ENCODE measurements at regions not wholly inside any gene's neighbourhood (a gene's known extent, or its start where the extent isn't known, plus 50 kb on each side); places are given as distances from the start of the nearest gene placed in this dataset.

DNA sequence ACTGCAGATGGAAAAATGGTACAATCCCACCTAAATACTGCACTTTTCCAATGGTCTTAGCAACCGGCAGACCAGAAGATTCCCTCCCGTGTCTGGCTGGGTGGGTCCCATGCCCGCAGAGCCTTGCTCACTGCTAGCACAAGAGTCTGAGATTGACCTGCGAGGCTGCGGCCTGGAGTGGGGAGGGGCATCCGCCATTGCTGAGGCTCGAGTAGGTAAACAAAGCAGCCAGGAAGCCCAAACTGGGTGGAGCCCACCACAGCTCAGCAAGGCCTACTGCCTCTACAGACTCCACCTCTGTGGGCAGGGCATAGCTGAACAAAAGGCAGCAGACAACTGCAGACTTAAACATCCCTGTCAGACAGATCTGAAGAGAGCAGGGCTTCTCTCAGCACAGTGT, 221.6 kb upstream of the CTNND2 start:
- no peak overlapping the region for H3K27ac ChIP-seq
- no peak overlapping the region for H3K4me3 ChIP-seq
- no peaks in the 10 kb centered on the region for H3K36me3 ChIP-seq (ENCODE audit: insufficient read depth in 1 of 2, low read depth in 1 of 2)
- no peaks in the 10 kb centered on the region for H3K4me1 ChIP-seq
- WGBS, 3 donors = 85 to 90% (median 89%) methylated on average over 7 of the region's 7 CpGs
- H3K27me3 ChIP-seq (ENCODE audit: insufficient read depth in 3 of 3, low read length in 2 of 3) = no peaks in the 10 kb centered on the region
- no peaks in the 10 kb centered on the region for H3K9me3 ChIP-seq
- no peak for DNase-seq
- ATAC-seq = no peak
- intact Hi-C loops (cut with DNase I) = no loop called here
- TF ChIP-seq, protein P1, sequence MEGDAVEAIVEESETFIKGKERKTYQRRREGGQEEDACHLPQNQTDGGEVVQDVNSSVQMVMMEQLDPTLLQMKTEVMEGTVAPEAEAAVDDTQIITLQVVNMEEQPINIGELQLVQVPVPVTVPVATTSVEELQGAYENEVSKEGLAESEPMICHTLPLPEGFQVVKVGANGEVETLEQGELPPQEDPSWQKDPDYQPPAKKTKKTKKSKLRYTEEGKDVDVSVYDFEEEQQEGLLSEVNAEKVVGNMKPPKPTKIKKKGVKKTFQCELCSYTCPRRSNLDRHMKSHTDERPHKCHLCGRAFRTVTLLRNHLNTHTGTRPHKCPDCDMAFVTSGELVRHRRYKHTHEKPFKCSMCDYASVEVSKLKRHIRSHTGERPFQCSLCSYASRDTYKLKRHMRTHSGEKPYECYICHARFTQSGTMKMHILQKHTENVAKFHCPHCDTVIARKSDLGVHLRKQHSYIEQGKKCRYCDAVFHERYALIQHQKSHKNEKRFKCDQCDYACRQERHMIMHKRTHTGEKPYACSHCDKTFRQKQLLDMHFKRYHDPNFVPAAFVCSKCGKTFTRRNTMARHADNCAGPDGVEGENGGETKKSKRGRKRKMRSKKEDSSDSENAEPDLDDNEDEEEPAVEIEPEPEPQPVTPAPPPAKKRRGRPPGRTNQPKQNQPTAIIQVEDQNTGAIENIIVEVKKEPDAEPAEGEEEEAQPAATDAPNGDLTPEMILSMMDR (IDR thresholded peaks at IDR 0.05) = no peak

DNA sequence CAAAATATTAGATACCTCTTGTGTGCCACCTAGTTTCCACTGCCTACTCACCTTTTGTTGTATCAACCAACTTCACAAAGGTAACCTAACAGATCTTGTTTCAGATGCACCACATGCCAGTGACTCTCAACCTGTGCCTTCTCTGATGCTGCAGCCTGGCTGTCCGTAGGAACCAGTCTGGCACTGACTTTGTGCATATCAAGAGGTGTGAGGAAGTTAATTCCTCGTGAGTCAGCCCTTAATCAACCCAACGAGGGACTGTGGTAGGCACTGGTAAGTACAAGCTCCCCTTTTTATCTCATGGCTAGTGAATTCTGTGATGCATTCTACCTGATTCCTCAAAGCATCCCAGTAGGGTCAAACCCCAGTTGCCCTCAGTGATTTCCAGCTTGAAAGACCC, 215.4 kb upstream of the CTNND2 start:
- intact Hi-C loops (cut with DNase I) = no loop called here
- ATAC-seq = no peak

DNA sequence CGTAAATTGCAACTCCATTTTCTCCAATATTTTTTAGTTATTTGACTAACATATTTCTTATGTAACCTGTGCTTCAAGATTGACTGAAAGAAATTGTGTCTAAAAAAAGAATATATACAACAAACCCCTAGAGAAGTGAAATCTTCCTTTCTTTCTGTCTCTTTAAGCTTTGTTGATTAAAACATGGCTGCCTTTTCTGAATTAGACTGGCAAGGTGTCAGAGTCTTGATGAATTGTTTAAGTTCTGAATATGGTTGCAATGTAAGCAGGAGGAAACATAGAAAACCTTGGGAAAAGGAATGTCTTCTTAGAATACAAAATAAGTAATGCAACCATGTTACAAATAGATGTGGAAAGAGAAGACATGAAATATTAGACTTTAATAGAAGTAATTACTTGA, 209.8 kb upstream of the CTNND2 start:
- no peak for ATAC-seq
- WGBS, 3 donors = 89 to 100% (median 95%) methylated on average over 1 of the region's 1 CpG
- no peak overlapping the region for H3K27ac ChIP-seq

More for the DNA sequence above, 215.4 kb upstream of the CTNND2 start:
- H3K27me3 ChIP-seq (ENCODE audit: insufficient read depth in 3 of 3, low read length in 2 of 3) = no peaks in the 10 kb centered on the region
- no peaks in the 10 kb centered on the region for H3K36me3 ChIP-seq (ENCODE audit: insufficient read depth in 1 of 2, low read depth in 1 of 2)
- no peak overlapping the region for H3K4me3 ChIP-seq
- H3K27ac ChIP-seq = no peak overlapping the region
- DNase-seq = no peak
- no peaks in the 10 kb centered on the region for H3K9me3 ChIP-seq
- TF ChIP-seq, protein P1 (IDR thresholded peaks at IDR 0.05) = no peak
- 38 to 51% (median 48%) methylated on average over 3 of the region's 3 CpGs for WGBS, 3 donors
- no peaks in the 10 kb centered on the region for H3K4me1 ChIP-seq

DNA sequence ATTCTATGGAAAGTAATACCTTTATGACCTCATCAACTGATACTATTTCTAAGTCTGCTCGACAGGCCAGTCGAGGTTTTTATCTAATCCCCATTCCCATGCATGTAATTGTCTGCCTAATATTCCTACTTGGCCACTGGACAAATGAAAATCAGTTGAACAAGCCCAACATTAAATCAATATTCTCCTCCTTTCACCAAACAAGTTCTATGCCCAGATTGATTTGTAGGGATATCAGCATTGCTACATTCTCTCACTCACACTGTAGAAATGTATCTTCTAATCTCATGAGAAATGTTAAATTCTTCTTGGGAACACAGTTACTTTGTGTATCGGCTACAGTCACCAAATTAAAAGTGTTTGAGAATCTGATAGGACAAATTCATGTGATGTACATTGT, 208.8 kb upstream of the CTNND2 start:
- H3K27me3 ChIP-seq (ENCODE audit: insufficient read depth in 3 of 3, low read length in 2 of 3) = no peaks in the 10 kb centered on the region
- H3K9me3 ChIP-seq = no peaks in the 10 kb centered on the region
- H3K27ac ChIP-seq = no peak overlapping the region
- intact Hi-C loops (cut with DNase I) = no loop called here
- ATAC-seq (no peak), DNase-seq (no peak)
- TF ChIP-seq, protein P1 (IDR thresholded peaks at IDR 0.05) = no peak
- no peaks in the 10 kb centered on the region for H3K4me1 ChIP-seq
- WGBS, 3 donors = 51 to 67% (median 64%) methylated on average over 3 of the region's 3 CpGs
- H3K4me3 ChIP-seq = no peak overlapping the region
- H3K36me3 ChIP-seq (ENCODE audit: insufficient read depth in 1 of 2, low read depth in 1 of 2) = no peaks in the 10 kb centered on the region

More for the DNA sequence above, 209.8 kb upstream of the CTNND2 start:
- Histone ChIP-seq H3K36me3 (ENCODE audit: insufficient read depth in 1 of 2, low read depth in 1 of 2) (no peaks in the 10 kb centered on the region), H3K9me3 (no peaks in the 10 kb centered on the region), H3K4me3 (no peak overlapping the region), H3K4me1 (no peaks in the 10 kb centered on the region), H3K27me3 (ENCODE audit: insufficient read depth in 3 of 3, low read length in 2 of 3) (no peaks in the 10 kb centered on the region)
- intact Hi-C loops (cut with DNase I) = no loop called here
- TF ChIP-seq, protein P1 (IDR thresholded peaks at IDR 0.05) = no peak
- DNase-seq = no peak

DNA sequence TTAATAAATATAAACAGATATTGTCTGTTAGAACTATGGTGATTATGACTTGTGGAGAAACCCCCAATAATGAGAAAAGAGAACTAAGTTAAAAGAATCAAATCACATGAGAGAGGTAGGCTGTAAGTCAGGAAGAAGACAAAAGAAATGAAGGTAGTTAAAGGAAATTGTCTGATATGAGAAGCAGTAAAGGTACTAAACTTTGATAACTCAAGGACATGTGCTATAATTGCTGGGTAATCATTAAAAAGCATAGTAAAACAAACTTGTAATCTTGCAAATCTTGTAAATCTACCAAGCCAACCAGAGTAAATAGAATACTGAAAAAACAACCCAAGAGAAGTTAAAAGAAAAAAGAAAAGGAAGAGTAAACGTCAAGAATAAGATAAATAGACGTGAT, 207.0 kb upstream of the CTNND2 start:
- WGBS, 3 donors = 61 to 69% (median 63%) methylated on average over 2 of the region's 2 CpGs
- H3K36me3 ChIP-seq (ENCODE audit: insufficient read depth in 1 of 2, low read depth in 1 of 2) = no peaks in the 10 kb centered on the region
- intact Hi-C loops (cut with DNase I) = no loop called here
- TF ChIP-seq, protein P1 (IDR thresholded peaks at IDR 0.05) = no peak
- no peak overlapping the region for H3K27ac ChIP-seq
- no peaks in the 10 kb centered on the region for H3K9me3 ChIP-seq
- ATAC-seq (no peak), DNase-seq (no peak)
- H3K4me3 ChIP-seq = no peak overlapping the region
- H3K27me3 ChIP-seq (ENCODE audit: insufficient read depth in 3 of 3, low read length in 2 of 3) = no peaks in the 10 kb centered on the region
- no peaks in the 10 kb centered on the region for H3K4me1 ChIP-seq
